SK-N-MC (cell line): ENCODE measurements at regions not wholly inside any gene's neighbourhood (a gene's known extent, or its start where the extent isn't known, plus 50 kb on each side); places are given as distances from the start of the nearest gene placed in this dataset.

Experiments
- EZH2 ChIP-seq: fragments of 200-600 bp; sonication (generic); IDR thresholded peaks from one replicate; pipeline ENCODE4 v1.6.1; 2017; ENCODE audit warnings: antibody characterized with exemption
- FOXP2 ChIP-seq: optimal IDR thresholded peaks from 2 replicates; pipeline ENCODE3; 2011; ENCODE audit warnings: mild to moderate bottlenecking, moderate library complexity; ENCODE audit not compliant: insufficient read depth; ENCODE audit errors: extremely low read length, control extremely low read depth
- POLR2AphosphoS5 ChIP-seq: IDR thresholded peaks from 2 replicates; pipeline ENCODE4 v1.6.1; 2012; ENCODE audit warnings: mild to moderate bottlenecking, low read depth, low read length, borderline replicate concordance

GRCh38 chr4:24057915-24058559, 168.2 kb upstream of the PPARGC1A start:
- no peak for TF ChIP-seq EZH2
- no peak for TF ChIP-seq POLR2AphosphoS5
- no peak for TF ChIP-seq FOXP2
